H7 (cell line): ENCODE measurements at regions not wholly inside any gene's neighbourhood (a gene's known extent, or its start where the extent isn't known, plus 50 kb on each side); places are given as distances from the start of the nearest gene placed in this dataset.
"Not testable (repeated sequence)": the region's sequence is repeated elsewhere in the genome, so short reads cannot be mapped to it uniquely, and the experiment has no call there.

Experiments
- DNase-seq: peaks from one replicate; pipeline ENCODE4 v3.0.0; 2012
- H3K27me3 ChIP-seq: 2 replicates; pipeline ENCODE4 v1.6.0; 2011; ENCODE audit warnings: mild to moderate bottlenecking, low read length; ENCODE audit not compliant: control insufficient read depth, insufficient read depth
- H3K36me3 ChIP-seq: replicated peaks from 2 replicates; pipeline ENCODE4 v1.5.1; 2011; ENCODE audit warnings: low read length; ENCODE audit not compliant: control insufficient read depth, insufficient read depth
- H3K4me3 ChIP-seq: 2 replicates; pipeline ENCODE4 v1.5.1; 2011; ENCODE audit warnings: low read depth, mild to moderate bottlenecking, control low read depth, low read length, moderate library complexity; ENCODE audit not compliant: insufficient read depth

DNA sequence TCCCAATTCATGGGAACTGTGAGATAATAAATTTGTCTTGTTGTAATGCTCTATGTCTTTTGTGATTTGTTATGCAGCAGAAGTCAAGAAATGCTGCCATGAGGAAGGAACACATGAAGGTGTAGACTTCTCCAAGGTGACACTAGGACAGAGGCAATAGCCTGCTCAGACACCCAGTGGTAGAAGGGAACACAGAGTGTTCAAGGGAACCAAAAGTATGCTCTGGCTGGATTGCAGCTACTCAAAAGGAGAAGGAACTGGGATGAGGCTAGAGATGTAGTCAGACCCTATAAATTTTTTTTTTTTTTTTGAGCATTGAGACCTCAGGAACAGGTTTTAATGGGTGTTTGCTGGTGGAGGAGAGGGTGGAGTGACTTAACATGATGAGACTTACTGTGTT is 232.5 kb downstream of the PARP8 start:
- no peaks in the 10 kb centered on the region for H3K27me3 ChIP-seq
- DNase-seq = no peak
- H3K4me3 ChIP-seq = no peak overlapping the region
- H3K36me3 ChIP-seq = no peaks in the 10 kb centered on the region

DNA sequence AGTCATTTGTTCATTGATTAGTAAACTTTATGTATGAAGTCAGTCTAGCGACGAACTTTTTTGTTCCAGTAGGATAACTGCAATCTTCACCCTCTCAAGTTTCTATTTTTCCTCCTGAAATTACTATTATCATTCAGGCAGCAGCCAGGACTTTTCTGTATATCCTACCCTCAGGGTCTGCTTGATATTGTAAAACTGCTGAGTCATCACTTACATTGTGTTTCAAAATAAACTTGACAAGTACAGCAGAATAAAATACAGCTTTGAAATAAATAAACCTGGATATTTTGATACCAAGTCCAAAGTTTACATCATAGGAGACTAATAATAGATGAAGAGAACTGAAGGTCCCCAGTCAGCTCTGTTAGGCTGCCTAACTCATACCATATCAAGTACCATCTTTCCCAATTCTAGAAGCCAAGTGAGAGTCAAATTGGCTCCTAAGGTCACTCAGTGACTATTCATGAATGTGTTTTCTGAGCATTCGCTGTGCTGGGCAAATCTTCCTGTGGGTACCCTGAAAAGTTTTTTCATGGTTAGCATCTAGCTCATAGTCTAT is 234.6 kb downstream of the PARP8 start:
- Histone ChIP-seq H3K4me3 (no peak overlapping the region), H3K27me3 (no peaks in the 10 kb centered on the region), H3K36me3 (no peaks in the 10 kb centered on the region)
- no peak for DNase-seq

DNA sequence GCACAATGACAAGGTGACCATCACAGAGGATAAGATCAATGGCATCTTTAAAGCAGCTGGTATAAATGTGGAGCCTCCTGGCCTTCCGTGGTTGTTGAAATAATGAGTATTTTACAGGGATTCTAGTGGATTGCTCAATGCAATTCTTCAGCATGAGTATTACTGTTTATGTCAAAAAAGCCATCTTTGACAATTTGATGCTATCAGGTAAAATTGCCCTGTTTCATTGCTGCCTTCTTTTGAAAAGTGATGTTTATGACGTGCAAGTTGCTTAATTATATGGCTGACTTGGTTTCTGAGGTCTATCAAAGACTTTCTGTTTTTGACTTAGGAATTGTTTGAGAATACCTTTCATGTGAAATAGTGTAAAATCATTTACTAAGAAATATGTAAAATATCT is 237.2 kb downstream of the PARP8 start:
- no peaks in the 10 kb centered on the region for H3K27me3 ChIP-seq
- no peak for DNase-seq
- H3K4me3 ChIP-seq = no peak overlapping the region
- no peaks in the 10 kb centered on the region for H3K36me3 ChIP-seq

- Histone ChIP-seq H3K36me3 (no peaks in the 10 kb centered on the region), H3K27me3 (no peaks in the 10 kb centered on the region), H3K4me3 (no peak overlapping the region)
- no peak for DNase-seq
These were observed 239.6 kb downstream of the PARP8 start for GRCh38 chr5:50905996-50906570.

DNA sequence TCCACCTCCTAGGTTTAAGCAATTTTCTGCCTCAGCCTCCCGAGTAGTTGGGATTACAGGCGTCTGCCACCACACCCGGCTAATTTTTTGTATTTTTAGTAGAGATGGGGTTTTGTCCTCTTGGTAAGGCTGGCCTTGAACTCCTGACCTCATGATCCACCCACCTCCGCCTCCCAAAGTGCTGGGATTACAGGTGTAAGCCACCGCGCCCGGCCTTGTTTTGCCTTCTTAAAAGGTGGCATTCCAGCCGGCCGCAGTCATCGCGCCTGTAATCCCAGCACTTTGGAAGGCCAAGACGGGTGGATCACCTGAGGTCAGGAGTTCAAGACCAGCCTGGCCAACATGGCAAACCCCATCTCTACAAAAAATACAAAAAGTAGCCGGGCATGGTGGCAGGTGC is 253.7 kb downstream of the PARP8 start:
- H3K4me3 ChIP-seq, DNase-seq, H3K27me3 ChIP-seq, H3K36me3 ChIP-seq: not testable (repeated sequence)

GRCh38 chr5:50921366-50922133 is 255.1 kb downstream of the PARP8 start:
- H3K27me3 ChIP-seq = peaks cover 6% of the 10 kb centered on the region; the same call in 1 of the 2 replicates
- DNase-seq = peak; percentile 7
- H3K4me3 ChIP-seq = no peak overlapping the region
- H3K36me3 ChIP-seq = no peaks in the 10 kb centered on the region

- not testable (repeated sequence) for H3K36me3 ChIP-seq, H3K27me3 ChIP-seq, H3K4me3 ChIP-seq
- DNase-seq = peak; percentile 89
These were observed 255.9 kb downstream of the PARP8 start for GRCh38 chr5:50922134-50922941.

GRCh38 chr5:50922942-50923767 is 256.7 kb downstream of the PARP8 start:
- DNase-seq = peak; percentile 29
- no peak overlapping the region for H3K4me3 ChIP-seq
- peaks cover 6% of the 10 kb centered on the region; the same call in 1 of the 2 replicates for H3K27me3 ChIP-seq
- no peaks in the 10 kb centered on the region for H3K36me3 ChIP-seq

DNA sequence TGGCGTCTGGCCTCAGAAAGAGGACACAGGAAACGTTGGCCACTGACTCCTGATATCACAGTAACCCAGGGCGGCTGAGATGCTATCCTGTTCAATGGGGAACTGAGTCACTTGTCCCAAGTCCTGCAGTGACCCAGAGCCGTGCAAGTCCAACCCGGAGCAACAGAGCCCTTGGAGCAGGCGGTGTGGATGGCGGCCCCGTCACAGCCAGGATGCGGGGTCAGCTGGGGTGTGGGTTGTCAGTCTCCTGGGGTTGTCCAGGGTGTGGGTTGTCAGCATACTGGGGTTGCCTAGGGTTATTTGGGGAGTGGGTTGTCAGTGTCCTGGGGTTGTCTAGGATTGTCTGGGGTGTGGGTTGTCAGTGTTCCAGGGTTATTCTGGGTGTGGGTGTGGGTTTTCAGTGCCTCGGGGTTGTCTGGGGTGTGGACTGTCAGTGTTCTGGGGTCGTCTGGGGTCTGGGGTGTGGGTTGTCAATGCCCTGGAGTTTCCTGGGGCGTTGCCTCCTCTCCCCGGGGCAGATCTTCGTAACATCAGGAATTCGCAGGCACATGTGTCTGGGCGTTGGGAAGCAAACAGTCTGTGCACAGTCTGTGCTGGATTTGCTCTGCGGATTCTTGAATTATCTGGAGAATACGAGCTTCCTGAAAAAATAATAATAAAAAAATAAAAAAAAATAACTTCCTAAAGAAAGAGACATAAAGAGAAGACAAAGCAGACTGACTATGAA is 257.5 kb downstream of the PARP8 start:
- Histone ChIP-seq H3K27me3 (peaks cover 6% of the 10 kb centered on the region; the same call in 1 of the 2 replicates), H3K36me3 (no peaks in the 10 kb centered on the region)
- DNase-seq = no peak

DNA sequence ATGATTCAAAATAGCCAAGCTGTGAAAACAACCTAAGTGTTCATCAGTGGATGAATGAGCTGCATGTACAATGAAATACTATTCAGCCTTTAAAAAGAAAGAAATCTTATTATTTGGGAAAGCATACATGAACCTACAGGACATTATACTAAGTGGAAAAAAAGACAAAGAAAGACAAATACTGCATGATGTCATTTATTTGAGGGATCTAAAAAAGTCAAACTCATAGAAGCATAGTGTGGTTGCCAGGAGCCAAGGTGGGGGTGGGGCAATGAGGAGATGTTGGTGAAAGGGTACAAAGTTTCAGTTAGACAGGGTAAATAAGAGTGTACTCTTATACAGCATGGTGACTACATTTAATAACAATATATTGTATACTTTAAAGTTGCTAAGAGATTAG is 261.5 kb downstream of the PARP8 start:
- Histone ChIP-seq H3K4me3 (no peak overlapping the region), H3K36me3 (no peaks in the 10 kb centered on the region), H3K27me3 (peaks cover 4% of the 10 kb centered on the region; the same call in 1 of the 2 replicates)
- DNase-seq = no peak

More for the DNA sequence above, 257.5 kb downstream of the PARP8 start:
- H3K4me3 ChIP-seq = no peak overlapping the region

DNA sequence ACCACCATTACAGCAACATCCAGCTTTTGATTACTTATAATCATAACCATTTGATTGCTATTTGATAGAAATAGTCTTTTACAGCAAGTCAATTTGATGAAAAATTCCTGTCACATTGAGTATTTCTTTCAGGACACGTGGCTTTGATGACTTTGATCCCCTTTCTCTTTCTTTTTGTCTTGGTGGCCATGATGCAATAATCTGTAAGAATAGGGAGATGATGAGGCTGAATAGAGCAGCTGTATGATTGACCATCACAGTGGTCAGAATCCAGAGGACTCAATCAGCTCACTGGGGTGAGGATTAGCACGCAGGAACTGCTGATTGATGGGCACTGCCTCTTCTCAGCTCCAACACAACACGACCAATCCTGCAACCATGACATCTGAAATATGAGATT is 262.7 kb downstream of the PARP8 start:
- Histone ChIP-seq H3K36me3 (no peaks in the 10 kb centered on the region), H3K4me3 (no peak overlapping the region), H3K27me3 (no peaks in the 10 kb centered on the region)
- DNase-seq = no peak

- H3K36me3 ChIP-seq = no peaks in the 10 kb centered on the region
- no peaks in the 10 kb centered on the region for H3K27me3 ChIP-seq
- no peak for DNase-seq
- no peak overlapping the region for H3K4me3 ChIP-seq
These were observed 267.9 kb downstream of the PARP8 start for GRCh38 chr5:50934343-50934742.

DNA sequence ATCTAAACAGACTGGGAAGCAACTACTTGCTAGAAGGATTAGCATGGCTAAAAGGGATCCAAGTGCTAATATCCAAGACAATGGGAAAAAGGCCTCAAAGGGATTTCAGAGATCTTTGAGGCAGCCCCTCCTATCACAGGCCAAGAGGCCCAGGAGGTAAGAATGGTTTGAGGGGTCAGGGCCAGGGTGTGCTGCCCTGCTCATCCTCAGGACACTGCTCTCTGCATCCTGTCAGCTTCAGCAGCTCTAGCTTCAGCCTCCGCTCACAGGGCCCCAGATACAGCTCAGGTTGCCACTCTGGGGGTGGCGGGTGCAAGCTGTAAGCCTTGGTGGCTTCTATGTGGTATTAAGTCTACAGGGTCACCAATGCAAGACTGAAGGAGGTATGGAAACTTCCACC is 278.7 kb downstream of the PARP8 start:
- H3K27me3 ChIP-seq = no peaks in the 10 kb centered on the region
- H3K4me3 ChIP-seq = no peak overlapping the region
- no peak for DNase-seq
- H3K36me3 ChIP-seq = no peaks in the 10 kb centered on the region
